GM13977 (cell line): ENCODE measurements at regions not wholly inside any gene's neighbourhood (a gene's known extent, or its start where the extent isn't known, plus 50 kb on each side); places are given as distances from the start of the nearest gene placed in this dataset.

ENCODE experiments used
- DNase-seq: peaks from one replicate; pipeline ENCODE4 v3.0.0; 2012; ENCODE audit warnings: low spot score
- in situ Hi-C: fragments of 300-500 bp; cut with MboI; formaldehyde crosslinking; loops from one replicate; pipeline ENCODE4 v1.12.0; 2022; ENCODE audit warnings: low sequenced_read_pairs, low pct_unique_long_range_greater_than_20kb, mixed read lengths, inconsistent platforms; ENCODE audit not compliant: unreplicated experiment
- TF ChIP-seq, protein P1 (sequence below): IDR thresholded peaks from 2 replicates; pipeline ENCODE4 v1.5.1; 2012; ENCODE audit warnings: mild to moderate bottlenecking, control low read depth; ENCODE audit not compliant: insufficient read depth; ENCODE audit errors: extremely low read depth, missing control alignments

DNA sequence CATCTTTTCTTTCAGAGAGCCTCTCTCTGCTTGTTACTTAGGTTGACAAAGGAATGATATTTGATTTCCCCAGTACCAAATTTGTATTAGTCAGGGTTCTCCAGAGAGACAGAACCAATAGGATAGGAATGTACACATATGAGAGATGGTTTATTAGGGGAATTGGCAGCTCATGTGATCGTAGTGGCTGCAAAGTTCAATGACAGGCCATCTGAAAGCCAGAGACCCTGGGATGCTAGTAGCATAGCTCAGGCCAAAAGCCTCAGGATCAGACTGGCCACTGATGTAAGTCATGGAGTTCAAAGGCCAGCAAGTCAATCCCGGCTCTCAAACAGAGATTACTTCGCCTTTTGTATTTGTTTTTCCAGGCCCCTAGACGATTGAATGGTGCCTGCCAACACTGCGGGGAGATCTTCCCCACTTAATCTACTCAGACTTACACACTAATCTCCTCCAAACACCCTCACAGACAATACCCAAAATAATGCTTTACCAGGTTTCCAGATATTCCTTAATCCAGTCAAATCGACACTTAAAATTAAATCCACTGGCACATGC lies 215.5 kb downstream of the ALDH8A1 start:
- no peak for DNase-seq
- in situ Hi-C loops, result no loop called here
- TF ChIP-seq, protein P1, sequence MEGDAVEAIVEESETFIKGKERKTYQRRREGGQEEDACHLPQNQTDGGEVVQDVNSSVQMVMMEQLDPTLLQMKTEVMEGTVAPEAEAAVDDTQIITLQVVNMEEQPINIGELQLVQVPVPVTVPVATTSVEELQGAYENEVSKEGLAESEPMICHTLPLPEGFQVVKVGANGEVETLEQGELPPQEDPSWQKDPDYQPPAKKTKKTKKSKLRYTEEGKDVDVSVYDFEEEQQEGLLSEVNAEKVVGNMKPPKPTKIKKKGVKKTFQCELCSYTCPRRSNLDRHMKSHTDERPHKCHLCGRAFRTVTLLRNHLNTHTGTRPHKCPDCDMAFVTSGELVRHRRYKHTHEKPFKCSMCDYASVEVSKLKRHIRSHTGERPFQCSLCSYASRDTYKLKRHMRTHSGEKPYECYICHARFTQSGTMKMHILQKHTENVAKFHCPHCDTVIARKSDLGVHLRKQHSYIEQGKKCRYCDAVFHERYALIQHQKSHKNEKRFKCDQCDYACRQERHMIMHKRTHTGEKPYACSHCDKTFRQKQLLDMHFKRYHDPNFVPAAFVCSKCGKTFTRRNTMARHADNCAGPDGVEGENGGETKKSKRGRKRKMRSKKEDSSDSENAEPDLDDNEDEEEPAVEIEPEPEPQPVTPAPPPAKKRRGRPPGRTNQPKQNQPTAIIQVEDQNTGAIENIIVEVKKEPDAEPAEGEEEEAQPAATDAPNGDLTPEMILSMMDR, result no peak

- DNase-seq, result no peak
- in situ Hi-C loops, result no loop called here
- TF ChIP-seq, protein P1, result no peak
Measured at GRCh38 chr6:134733801-134734200, 216.1 kb downstream of the ALDH8A1 start.

DNA sequence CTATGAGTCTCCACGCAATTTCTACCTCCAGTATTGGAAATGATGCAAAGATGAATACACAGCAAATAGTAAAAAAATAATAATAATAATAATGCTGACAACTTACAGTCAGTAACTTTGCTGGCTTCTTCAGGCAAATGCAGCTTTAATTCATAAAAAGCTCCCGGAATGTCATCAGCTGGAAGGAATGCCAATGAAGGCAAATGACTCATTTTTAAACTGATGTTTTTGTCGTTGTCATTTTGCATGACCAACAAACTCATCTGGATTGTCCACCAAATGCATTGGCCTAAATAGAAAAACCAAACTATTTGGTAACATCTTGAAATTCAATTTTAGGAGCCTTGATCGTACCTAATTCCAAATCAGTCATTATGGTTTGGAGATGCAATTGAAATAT lies 217.1 kb downstream of the ALDH8A1 start:
- no peak for DNase-seq
- in situ Hi-C loops, result no loop called here
- TF ChIP-seq, protein P1, result no peak

DNA sequence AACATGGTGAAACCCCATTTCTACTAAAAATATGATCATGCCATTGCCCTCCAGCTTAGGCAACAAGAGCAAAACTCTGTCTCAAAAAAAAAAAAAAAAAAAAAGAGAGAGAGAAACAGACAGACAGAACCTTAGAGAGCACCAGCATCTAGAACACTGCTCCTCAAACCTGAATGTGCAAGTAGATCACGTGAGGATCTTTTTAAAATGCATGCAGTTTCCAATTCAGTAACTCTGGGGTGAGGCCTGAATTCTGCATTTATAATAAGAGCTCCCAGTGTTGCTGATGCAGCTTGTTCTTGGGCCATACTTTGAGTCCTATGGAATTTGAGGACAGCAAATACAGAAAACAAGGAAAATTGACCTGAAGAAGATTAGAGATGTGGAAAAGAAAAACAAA lies 218.3 kb downstream of the ALDH8A1 start:
- TF ChIP-seq, protein P1, result no peak
- in situ Hi-C loops, result no loop called here
- no peak for DNase-seq

DNA sequence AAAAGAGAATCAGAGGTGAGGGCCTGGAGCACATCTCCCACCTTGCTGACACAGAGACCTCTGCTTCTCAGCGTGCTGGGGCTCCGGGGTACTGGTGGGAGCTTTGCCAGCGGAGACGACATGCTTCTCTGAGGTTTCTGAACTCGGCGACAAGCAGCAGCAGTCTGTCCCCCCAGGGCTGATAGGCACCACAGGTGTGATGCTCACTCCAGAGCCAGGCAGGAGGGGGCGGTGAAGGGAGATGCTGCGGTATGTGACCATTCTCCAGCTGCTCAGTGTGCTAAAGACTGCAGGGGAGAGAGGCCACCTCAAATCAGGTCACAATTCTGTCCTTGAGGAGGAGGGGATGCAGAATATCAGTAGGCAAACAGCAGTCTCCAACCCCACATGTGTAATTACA lies 219.9 kb downstream of the ALDH8A1 start:
- TF ChIP-seq, protein P1, result no peak
- in situ Hi-C loops, result no loop called here
- no peak for DNase-seq

DNA sequence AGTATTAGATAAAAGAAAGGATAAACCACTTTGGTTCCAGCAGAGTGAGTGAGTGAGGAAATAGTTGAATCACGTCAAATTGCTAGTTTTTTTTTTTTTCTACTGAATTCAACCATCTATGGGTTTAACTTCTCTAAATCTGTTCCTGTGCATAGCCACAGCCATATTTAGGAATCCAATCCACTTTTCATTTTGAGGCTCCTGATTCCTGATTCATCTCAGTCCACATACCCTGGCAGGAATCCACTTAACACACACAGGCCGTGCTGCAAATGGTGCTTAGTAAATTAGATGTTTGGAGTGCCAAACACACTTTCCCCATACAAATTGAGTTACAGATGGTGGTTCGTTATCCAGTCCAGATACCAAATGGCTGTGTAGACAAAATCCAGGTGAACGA lies 220.3 kb downstream of the ALDH8A1 start:
- TF ChIP-seq, protein P1, result no peak
- DNase-seq, result no peak
- in situ Hi-C loops, result no loop called here

DNA sequence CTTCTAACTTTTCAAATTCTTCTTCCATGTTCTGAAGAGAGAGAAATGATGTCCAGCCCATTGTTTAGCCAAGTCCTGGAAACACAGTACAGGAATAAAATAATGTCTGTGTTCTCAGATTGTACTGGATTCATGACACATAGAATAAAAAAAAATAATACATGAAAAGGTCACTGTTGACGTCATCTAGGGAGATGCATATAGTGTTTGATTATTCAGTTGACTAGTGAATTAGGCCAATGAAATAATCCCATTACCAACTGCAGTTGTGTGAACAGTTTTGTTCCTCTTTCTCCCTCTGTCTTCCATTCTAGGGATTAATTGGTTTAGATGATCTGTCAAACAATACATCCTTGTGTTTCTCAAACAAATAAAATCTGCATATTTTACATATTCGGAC lies 222.8 kb downstream of the ALDH8A1 start:
- in situ Hi-C loops, result no loop called here
- no peak for DNase-seq
- TF ChIP-seq, protein P1, result no peak
